HEK293 (cell line): ENCODE measurements at regions not wholly inside any gene's neighbourhood (a gene's known extent, or its start where the extent isn't known, plus 50 kb on each side); places are given as distances from the start of the nearest gene placed in this dataset.
"Not testable (repeated sequence)": the region's sequence is repeated elsewhere in the genome, so short reads cannot be mapped to it uniquely, and the experiment has no call there.

Experiments used
- CTCF ChIA-PET: fragments of 350-600 bp; formaldehyde crosslinking; extraction: SDS; loops from one replicate; lab custom pipeline; 2021; ENCODE audit warnings: antibody characterized with exemption; lab: Yijun Ruan, JAX
- POLR2A ChIA-PET: fragments of 300-600 bp; formaldehyde crosslinking; extraction: SDS; loops from one replicate; lab custom pipeline; 2020; ENCODE audit warnings: antibody characterized with exemption, inconsistent platforms; lab: Yijun Ruan, JAX
- H3K27ac ChIP-seq: fragments of 200-500 bp; sonication (Bioruptor generic); 2 replicates; pipeline ENCODE4 v1.5.1; 2014; ENCODE audit warnings: low read depth, low read length, control low read depth, inconsistent platforms; ENCODE audit errors: extremely low read depth
- H3K36me3 ChIP-seq, 2 experiments: fragments of 200-500 bp in 1 of 2; sonication (Bioruptor generic) in 1 of 2; 1 replicate in 1 of 2; 2 replicates in 1 of 2; pipeline ENCODE4 v1.5.1; 2014 to 2017; ENCODE audit warnings: inconsistent platforms in 2 of 2, low read length in 2 of 2; ENCODE audit not compliant: control insufficient read depth in 2 of 2, insufficient read depth in 1 of 2
- H3K4me1 ChIP-seq: fragments of 200-500 bp; sonication (Bioruptor generic); 2 replicates; pipeline ENCODE4 v1.5.1; 2014; ENCODE audit warnings: mild to moderate bottlenecking, low read length, inconsistent platforms; ENCODE audit not compliant: control insufficient read depth, insufficient read depth
- H3K4me3 ChIP-seq: 2 replicates; pipeline ENCODE4 v1.5.1; 2011; ENCODE audit warnings: low read depth, mild to moderate bottlenecking, control low read depth, low read length, moderate library complexity
- H3K9me3 ChIP-seq: fragments of 200-500 bp; sonication (Bioruptor generic); 2 replicates; pipeline ENCODE4 v1.5.1; 2014; ENCODE audit warnings: low read depth, low read length, inconsistent platforms; ENCODE audit not compliant: control insufficient read depth, insufficient read depth
- HOXD13 ChIP-seq: sonication (generic); formaldehyde crosslinking; IDR thresholded peaks from 2 replicates; pipeline ENCODE4 v1.8.0; 2022; ENCODE audit warnings: missing genetic modification reagents, borderline replicate concordance
- KLF9 ChIP-seq: fragments of 450-650 bp; formaldehyde crosslinking; IDR thresholded peaks from 2 replicates; pipeline ENCODE4 v1.5.1; 2016; ENCODE audit warnings: missing biosample characterization, missing genetic modification characterization, low read depth
- SETDB1 ChIP-seq: IDR thresholded peaks from one replicate; pipeline ENCODE4 v1.6.1; 2017; ENCODE audit warnings: mild to moderate bottlenecking, low read length, moderate library complexity, mixed read lengths; ENCODE audit not compliant: insufficient read length
- ZNF223 ChIP-seq: fragments of 450-650 bp; formaldehyde crosslinking; IDR thresholded peaks from 2 replicates; pipeline ENCODE4 v1.5.1; 2016; ENCODE audit warnings: missing biosample characterization, missing genetic modification characterization
- ZNF292 ChIP-seq: fragments of 450-650 bp; formaldehyde crosslinking; IDR thresholded peaks from 2 replicates; pipeline ENCODE4 v1.5.1; 2016; ENCODE audit warnings: low read depth, missing biosample characterization, missing genetic modification characterization, borderline replicate concordance
- ZNF302 ChIP-seq: fragments of 450-650 bp; formaldehyde crosslinking; IDR thresholded peaks from 2 replicates; pipeline ENCODE4 v1.5.1; 2016; ENCODE audit warnings: missing biosample characterization, missing genetic modification characterization, low read depth
- ZNF350 ChIP-seq: fragments of 450-650 bp; formaldehyde crosslinking; IDR thresholded peaks from 2 replicates; pipeline ENCODE4 v1.5.0; 2017; ENCODE audit warnings: missing biosample characterization, mild to moderate bottlenecking, missing genetic modification characterization
- ZNF48 ChIP-seq: fragments of 450-650 bp; formaldehyde crosslinking; IDR thresholded peaks from 2 replicates; pipeline ENCODE4 v1.5.1; 2016; ENCODE audit warnings: missing biosample characterization, missing genetic modification characterization
- ZNF529 ChIP-seq: fragments of 450-650 bp; formaldehyde crosslinking; IDR thresholded peaks from 2 replicates; pipeline ENCODE4 v1.5.1; 2017; ENCODE audit warnings: missing genetic modification characterization, missing biosample characterization; ENCODE audit not compliant: insufficient replicate concordance
- ZNF555 ChIP-seq: fragments of 450-650 bp; formaldehyde crosslinking; conservative IDR thresholded peaks from 2 replicates; pipeline ENCODE4 v1.5.1; 2017; ENCODE audit warnings: missing biosample characterization, mild to moderate bottlenecking, missing genetic modification characterization, inconsistent platforms
- ZNF660 ChIP-seq: fragments of 450-650 bp; IDR thresholded peaks from 2 replicates; pipeline ENCODE4 v1.5.1; 2018; ENCODE audit warnings: missing biosample characterization, mild to moderate bottlenecking, missing genetic modification characterization
- ZNF837 ChIP-seq: fragments of 450-650 bp; formaldehyde crosslinking; IDR thresholded peaks from 2 replicates; pipeline ENCODE4 v1.5.1; 2016; ENCODE audit warnings: missing biosample characterization, missing genetic modification characterization
- TF ChIP-seq, protein P1 (sequence below): fragments of 450-650 bp; formaldehyde crosslinking; IDR thresholded peaks from 2 replicates; pipeline ENCODE4 v1.5.1; 2016; ENCODE audit warnings: missing biosample characterization, missing genetic modification characterization, low read depth
- TF ChIP-seq, protein P2 (sequence below): fragments of 450-650 bp; formaldehyde crosslinking; IDR thresholded peaks from 2 replicates; pipeline ENCODE4 v1.5.1; 2016; ENCODE audit warnings: missing biosample characterization, missing genetic modification characterization, low read depth

- TF ChIP-seq, protein P1, sequence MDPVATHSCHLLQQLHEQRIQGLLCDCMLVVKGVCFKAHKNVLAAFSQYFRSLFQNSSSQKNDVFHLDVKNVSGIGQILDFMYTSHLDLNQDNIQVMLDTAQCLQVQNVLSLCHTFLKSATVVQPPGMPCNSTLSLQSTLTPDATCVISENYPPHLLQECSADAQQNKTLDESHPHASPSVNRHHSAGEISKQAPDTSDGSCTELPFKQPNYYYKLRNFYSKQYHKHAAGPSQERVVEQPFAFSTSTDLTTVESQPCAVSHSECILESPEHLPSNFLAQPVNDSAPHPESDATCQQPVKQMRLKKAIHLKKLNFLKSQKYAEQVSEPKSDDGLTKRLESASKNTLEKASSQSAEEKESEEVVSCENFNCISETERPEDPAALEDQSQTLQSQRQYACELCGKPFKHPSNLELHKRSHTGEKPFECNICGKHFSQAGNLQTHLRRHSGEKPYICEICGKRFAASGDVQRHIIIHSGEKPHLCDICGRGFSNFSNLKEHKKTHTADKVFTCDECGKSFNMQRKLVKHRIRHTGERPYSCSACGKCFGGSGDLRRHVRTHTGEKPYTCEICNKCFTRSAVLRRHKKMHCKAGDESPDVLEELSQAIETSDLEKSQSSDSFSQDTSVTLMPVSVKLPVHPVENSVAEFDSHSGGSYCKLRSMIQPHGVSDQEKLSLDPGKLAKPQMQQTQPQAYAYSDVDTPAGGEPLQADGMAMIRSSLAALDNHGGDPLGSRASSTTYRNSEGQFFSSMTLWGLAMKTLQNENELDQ (tag by site-specific recombination): no peak
- TF ChIP-seq ZNF837 (no peak), ZNF292 (no peak)
These were observed 114.0 kb upstream of the OSTN start (continued) for GRCh38 chr3:191085091-191085490.

- H3K27ac ChIP-seq, H3K36me3 ChIP-seq, CTCF ChIA-PET, H3K9me3 ChIP-seq, H3K4me1 ChIP-seq, POLR2A ChIA-PET, H3K4me3 ChIP-seq: not testable (repeated sequence)
- peak; percentile 51 for TF ChIP-seq SETDB1
- peak; percentile 85 for TF ChIP-seq ZNF529 (tag by site-specific recombination)
These were observed 120.1 kb upstream of the OSTN start for GRCh38 chr3:191078913-191079312.

GRCh38 chr3:191076903-191077552, 122.0 kb upstream of the OSTN start:
- Histone ChIP-seq H3K27ac (no peak overlapping the region), H3K4me3 (no peak overlapping the region), H3K4me1 (no peaks in the 10 kb centered on the region), H3K36me3 (no peaks in the 10 kb centered on the region), H3K9me3 (no peaks in the 10 kb centered on the region)
- ChIA-PET CTCF (no interaction called here), POLR2A (no interaction called here)
- TF ChIP-seq ZNF350 (tag by site-specific recombination) (no peak), ZNF555 (tag by site-specific recombination) (no peak), HOXD13 (CRISPR knock-in tag) (no peak), KLF9 (tag by site-specific recombination) (no peak), ZNF223 (tag by site-specific recombination) (no peak)

- Histone ChIP-seq H3K36me3 (no peaks in the 10 kb centered on the region), H3K9me3 (no peaks in the 10 kb centered on the region), H3K27ac (no peak overlapping the region), H3K4me1 (no peaks in the 10 kb centered on the region), H3K4me3 (no peak overlapping the region)
- POLR2A ChIA-PET: no interaction called here
- no peak for TF ChIP-seq ZNF48 (tag by site-specific recombination)
- TF ChIP-seq ZNF302 (tag by site-specific recombination): no peak
- TF ChIP-seq, protein P2, sequence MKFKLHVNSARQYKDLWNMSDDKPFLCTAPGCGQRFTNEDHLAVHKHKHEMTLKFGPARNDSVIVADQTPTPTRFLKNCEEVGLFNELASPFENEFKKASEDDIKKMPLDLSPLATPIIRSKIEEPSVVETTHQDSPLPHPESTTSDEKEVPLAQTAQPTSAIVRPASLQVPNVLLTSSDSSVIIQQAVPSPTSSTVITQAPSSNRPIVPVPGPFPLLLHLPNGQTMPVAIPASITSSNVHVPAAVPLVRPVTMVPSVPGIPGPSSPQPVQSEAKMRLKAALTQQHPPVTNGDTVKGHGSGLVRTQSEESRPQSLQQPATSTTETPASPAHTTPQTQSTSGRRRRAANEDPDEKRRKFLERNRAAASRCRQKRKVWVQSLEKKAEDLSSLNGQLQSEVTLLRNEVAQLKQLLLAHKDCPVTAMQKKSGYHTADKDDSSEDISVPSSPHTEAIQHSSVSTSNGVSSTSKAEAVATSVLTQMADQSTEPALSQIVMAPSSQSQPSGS (tag by site-specific recombination): 0 out of 2 replicates have a peak, but pooled peaks have one; percentile 15
- TF ChIP-seq, protein P1 (tag by site-specific recombination): no peak
- no peak for TF ChIP-seq ZNF660 (tag by site-specific recombination)
- CTCF ChIA-PET: interaction anchor here (0.7 kb wide), 1 partner anchor 173 kb away, joined by 3 read pairs; no protein-coding TSS in a partner anchor
These were observed 124.5 kb upstream of the OSTN start for GRCh38 chr3:191074511-191074910.
